BLaER1 (cell line): ENCODE measurements at regions not wholly inside any gene's neighbourhood (a gene's known extent, or its start where the extent isn't known, plus 50 kb on each side); places are given as distances from the start of the nearest gene placed in this dataset.
A peak's percentile ranks its signal among the peaks of the same experiment; 100 is the strongest.

Experiments
- H3K27ac ChIP-seq: shearing (Covaris generic); formaldehyde crosslinking; 2 replicates; pipeline ENCODE4 v1.8.1; 2022
- H3K27me3 ChIP-seq: shearing (Covaris generic); formaldehyde crosslinking; 2 replicates; pipeline ENCODE4 v1.8.1; 2022
- H3K36me3 ChIP-seq: shearing (Covaris generic); formaldehyde crosslinking; 2 replicates; pipeline ENCODE4 v1.8.1; 2022
- H3K4me1 ChIP-seq: shearing (Covaris generic); formaldehyde crosslinking; 2 replicates; pipeline ENCODE4 v1.8.1; 2022
- H3K4me2 ChIP-seq: shearing (Covaris generic); formaldehyde crosslinking; 2 replicates; pipeline ENCODE4 v1.8.1; 2022
- H3K4me3 ChIP-seq: shearing (Covaris generic); formaldehyde crosslinking; 2 replicates; pipeline ENCODE4 v1.8.1; 2022
- H3K9ac ChIP-seq: shearing (Covaris generic); formaldehyde crosslinking; 2 replicates; pipeline ENCODE4 v1.8.1; 2022
- H3K9me3 ChIP-seq: shearing (Covaris generic); formaldehyde crosslinking; 2 replicates; pipeline ENCODE4 v1.8.1; 2022
- H4K20me1 ChIP-seq: shearing (Covaris generic); formaldehyde crosslinking; 2 replicates; pipeline ENCODE4 v1.8.1; 2022
- Cebpa-rat ChIP-seq: shearing (Covaris generic); IDR thresholded peaks from 2 replicates; pipeline ENCODE4 v1.8.1; 2022

DNA sequence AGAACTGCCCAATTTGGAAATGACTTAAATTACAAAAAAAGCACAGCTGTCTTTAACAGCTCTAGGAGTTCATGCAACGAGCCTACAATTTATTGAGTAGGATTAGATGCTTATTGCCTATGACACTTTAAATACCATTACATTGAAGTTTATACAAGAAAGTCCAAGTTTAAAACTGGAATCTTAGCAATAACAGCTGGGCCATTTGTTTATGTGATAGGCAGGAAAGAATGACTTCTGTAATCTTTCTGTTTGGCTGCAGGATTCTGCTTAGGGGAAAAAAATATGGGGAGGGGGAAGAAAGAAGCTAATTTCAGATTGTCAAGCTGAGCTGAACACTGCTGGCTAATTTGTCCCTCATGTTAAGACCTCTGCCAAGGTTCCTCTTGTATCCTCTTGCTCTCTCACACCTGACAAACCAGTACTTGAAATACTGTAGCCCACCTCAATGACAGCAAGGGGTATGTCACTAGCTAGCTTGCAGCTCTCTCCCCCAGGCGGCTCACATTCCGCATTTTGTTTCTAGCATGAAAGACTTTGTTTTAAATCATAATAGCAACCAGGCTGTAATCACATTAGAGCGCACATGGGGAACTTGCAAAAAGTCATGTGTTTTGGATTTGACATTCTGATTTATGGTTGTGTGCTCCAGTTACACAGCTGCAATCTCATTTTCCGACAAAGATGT, 384.8 kb downstream of the BMP4 start:
- Histone ChIP-seq H3K9me3 (no peaks in the 10 kb centered on the region), H3K27ac (no peak overlapping the region), H3K27me3 (no peaks in the 10 kb centered on the region), H3K4me3 (no peak overlapping the region), H4K20me1 (no peaks in the 10 kb centered on the region), H3K4me1 (peaks cover 7% of the 10 kb centered on the region; the same call in 1 of the 2 replicates), H3K9ac (no peak overlapping the region), H3K36me3 (no peaks in the 10 kb centered on the region), H3K4me2 (no peak overlapping the region)
- TF ChIP-seq Cebpa-rat, result no peak

DNA sequence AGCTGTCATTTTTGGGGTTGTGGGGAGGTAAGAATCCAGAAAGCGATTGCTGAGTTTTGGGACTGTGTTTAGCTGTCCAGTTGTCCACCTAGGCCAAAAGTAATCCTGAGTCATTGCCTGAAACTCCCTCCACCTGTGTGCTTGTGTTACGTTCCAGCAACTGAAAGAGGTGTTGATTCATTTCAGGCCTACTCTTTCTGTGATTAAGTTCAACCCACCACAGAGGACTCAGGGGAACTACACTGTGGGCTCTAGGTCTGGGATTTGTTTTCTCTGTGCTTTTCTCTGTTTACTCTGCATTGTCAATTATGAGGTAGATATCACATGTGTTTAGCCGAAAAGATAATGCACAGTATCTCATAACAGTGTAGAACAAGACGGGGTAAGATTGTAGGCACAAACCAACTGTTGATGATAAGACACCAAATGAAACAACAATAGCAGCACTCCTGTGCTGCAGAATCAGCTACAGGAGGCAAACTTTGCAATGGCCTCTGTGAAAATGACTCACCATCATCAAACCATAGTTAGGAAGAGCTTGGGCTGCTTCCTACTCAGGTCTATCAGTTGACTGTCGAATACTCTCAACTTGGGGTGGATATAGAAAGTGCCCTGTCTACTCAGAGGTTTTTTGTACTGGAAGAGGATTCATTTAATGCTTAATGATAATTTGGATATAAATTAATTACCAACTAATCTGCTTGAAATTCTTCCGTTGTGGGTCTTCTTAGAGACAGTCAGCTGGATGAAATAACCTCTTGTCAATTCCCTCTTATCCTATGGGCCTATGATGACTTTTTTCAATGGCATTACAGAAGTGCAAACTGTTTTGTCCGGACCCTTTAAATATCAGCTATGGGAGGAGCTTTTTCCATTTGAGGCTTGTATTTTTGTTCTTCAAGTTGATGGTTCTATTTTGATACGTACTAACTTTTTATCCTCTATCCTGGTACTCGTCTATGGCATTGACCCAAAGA, 385.9 kb downstream of the BMP4 start:
- no peak for TF ChIP-seq Cebpa-rat
- H3K4me2 ChIP-seq, result no peak overlapping the region
- no peak overlapping the region for H3K9ac ChIP-seq
- no peak overlapping the region for H3K4me3 ChIP-seq
- no peaks in the 10 kb centered on the region for H3K36me3 ChIP-seq
- no peaks in the 10 kb centered on the region for H4K20me1 ChIP-seq
- no peaks in the 10 kb centered on the region for H3K9me3 ChIP-seq
- H3K27ac ChIP-seq, result no peak overlapping the region
- H3K4me1 ChIP-seq, result peaks cover 7% of the 10 kb centered on the region; the same call in 1 of the 2 replicates
- no peaks in the 10 kb centered on the region for H3K27me3 ChIP-seq

DNA sequence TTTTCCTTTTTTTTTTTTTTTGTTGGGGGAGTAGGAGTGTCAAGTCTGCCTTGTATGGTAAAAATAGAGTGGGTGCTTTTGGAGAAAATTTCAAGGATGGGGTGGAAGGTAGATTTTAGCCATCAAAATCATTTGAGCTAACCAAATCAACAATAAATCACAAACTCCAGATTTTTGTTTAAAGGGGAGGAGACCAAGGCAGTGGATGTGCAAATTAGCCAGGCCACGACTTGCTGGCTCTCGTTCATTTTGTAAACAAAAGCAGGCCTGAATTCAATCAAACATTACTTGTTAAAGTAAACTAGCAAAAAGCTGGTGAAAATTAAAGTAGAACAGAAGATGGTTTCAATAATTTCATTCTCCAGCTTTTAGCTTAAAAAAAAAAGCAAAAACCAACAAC, 387.2 kb downstream of the BMP4 start:
- no peak for TF ChIP-seq Cebpa-rat
- H3K9me3 ChIP-seq, result no peaks in the 10 kb centered on the region
- no peak overlapping the region for H3K4me3 ChIP-seq
- H3K9ac ChIP-seq, result no peak overlapping the region
- H3K36me3 ChIP-seq, result no peaks in the 10 kb centered on the region
- H3K4me2 ChIP-seq, result no peak overlapping the region
- no peaks in the 10 kb centered on the region for H3K27me3 ChIP-seq
- no peaks in the 10 kb centered on the region for H4K20me1 ChIP-seq
- no peak overlapping the region for H3K27ac ChIP-seq
- H3K4me1 ChIP-seq, result peaks cover 14% of the 10 kb centered on the region; the same call in 1 of the 2 replicates

DNA sequence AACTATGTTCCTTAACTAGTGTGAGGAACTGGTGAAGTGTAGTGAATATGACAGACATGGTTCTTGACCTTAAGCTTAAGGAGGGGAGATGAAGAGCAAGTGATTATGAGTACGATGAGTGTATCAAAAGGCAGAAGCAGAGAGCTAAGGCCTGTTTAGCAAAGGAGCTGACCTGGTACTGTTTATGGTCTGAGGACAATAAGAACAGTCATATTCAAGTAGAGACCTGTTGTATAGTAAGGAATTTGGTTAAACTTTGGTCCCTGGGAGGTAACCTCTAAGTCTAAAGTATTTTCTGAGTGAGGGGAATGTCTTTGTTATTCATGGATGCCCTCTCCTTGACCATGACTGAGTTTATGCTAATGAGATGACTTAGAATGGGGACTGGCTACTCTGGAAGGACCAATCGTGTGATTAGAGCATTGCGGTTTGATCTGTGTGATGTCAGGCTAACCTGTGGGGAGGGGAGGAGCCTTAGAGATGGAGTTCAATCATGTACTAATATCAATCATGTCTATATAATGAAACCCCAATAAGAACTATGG, 389.3 kb downstream of the BMP4 start:
- H3K27me3 ChIP-seq, result no peaks in the 10 kb centered on the region
- no peak overlapping the region for H3K9ac ChIP-seq
- H3K27ac ChIP-seq, result no peak overlapping the region
- no peak overlapping the region for H3K4me2 ChIP-seq
- H4K20me1 ChIP-seq, result no peaks in the 10 kb centered on the region
- peaks cover 15% of the 10 kb centered on the region; the same call in 1 of the 2 replicates for H3K4me1 ChIP-seq
- peaks cover 2% of the 10 kb centered on the region for H3K9me3 ChIP-seq
- no peaks in the 10 kb centered on the region for H3K36me3 ChIP-seq
- no peak overlapping the region for H3K4me3 ChIP-seq
- no peak for TF ChIP-seq Cebpa-rat

DNA sequence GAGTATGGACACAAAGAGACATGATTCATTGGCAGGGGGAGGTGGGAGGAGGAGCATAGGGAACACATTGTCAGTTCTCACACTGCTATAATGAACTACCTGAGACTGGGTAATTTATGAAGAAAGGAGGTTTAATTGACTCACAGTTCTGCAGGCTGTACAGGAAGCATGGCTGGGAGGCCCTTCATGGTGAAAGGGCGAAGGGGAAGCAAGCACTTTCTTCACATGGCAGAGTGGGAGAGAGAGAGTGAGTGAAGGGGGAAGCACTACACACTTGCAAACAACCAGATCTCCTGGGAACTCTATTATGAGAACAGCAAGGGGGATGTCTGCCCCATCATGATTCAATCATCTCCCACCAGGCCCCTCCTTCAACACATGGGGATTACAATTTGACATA, 391.8 kb downstream of the BMP4 start:
- H3K36me3 ChIP-seq, result no peaks in the 10 kb centered on the region
- peaks cover 8% of the 10 kb centered on the region; the same call in 1 of the 2 replicates for H3K4me1 ChIP-seq
- no peak overlapping the region for H3K4me3 ChIP-seq
- H3K9me3 ChIP-seq, result peaks cover 15% of the 10 kb centered on the region
- no peaks in the 10 kb centered on the region for H3K27me3 ChIP-seq
- H3K9ac ChIP-seq, result no peak overlapping the region
- no peaks in the 10 kb centered on the region for H4K20me1 ChIP-seq
- 0 out of 2 replicates have a peak overlapping the region, but pooled peaks have one; percentile 4 for H3K4me2 ChIP-seq
- H3K27ac ChIP-seq, result no peak overlapping the region
- TF ChIP-seq Cebpa-rat, result no peak

DNA sequence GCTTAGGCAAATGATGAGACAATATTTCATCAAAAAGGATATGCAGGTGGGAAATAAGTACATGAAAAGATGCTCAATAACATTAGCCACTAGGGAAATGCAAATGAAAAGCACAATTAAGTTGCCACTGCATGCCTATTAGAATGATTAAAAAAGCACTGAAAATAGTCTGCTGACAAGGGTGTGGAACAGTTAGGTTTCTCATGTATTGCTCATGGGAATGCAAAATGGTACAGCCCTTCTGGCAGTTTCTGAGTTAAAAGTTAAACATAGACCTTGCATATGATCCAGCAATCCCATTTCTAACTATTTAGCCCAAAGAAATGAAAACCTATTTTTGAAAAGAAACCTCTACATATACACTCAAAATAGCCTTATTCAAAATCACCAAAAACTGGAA, 393.0 kb downstream of the BMP4 start:
- Histone ChIP-seq H3K9me3 (peaks cover 15% of the 10 kb centered on the region), H3K36me3 (no peaks in the 10 kb centered on the region), H3K4me1 (peaks cover 8% of the 10 kb centered on the region; the same call in 1 of the 2 replicates), H3K4me2 (no peak overlapping the region), H3K27ac (no peak overlapping the region), H3K4me3 (no peak overlapping the region), H3K9ac (no peak overlapping the region), H3K27me3 (no peaks in the 10 kb centered on the region), H4K20me1 (no peaks in the 10 kb centered on the region)
- TF ChIP-seq Cebpa-rat, result no peak

DNA sequence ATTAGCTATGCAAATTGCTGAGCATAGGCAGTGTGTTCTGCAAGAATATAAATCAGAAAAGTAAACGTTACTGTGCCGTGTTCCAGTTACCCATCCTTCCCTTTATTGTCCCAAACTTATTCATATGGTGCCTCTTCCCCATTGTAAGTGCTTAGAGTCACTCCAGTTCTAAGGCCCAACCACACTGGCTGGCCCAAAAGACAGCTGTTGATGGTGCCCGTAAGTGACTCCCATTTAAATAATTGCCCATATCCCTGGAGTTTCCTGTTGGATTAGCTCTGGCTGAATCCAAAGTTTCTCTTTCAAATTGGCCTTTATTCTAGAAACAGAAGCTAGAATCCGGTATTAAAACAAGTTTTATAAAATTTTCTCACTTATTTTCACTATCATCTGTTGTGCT, 400.1 kb upstream of the DDHD1 start:
- Histone ChIP-seq H3K4me3 (no peak overlapping the region), H3K4me2 (no peak overlapping the region), H3K4me1 (no peaks in the 10 kb centered on the region), H3K27ac (no peak overlapping the region), H3K36me3 (no peaks in the 10 kb centered on the region), H4K20me1 (no peaks in the 10 kb centered on the region), H3K9me3 (no peaks in the 10 kb centered on the region), H3K9ac (no peak overlapping the region), H3K27me3 (no peaks in the 10 kb centered on the region)
- TF ChIP-seq Cebpa-rat, result no peak

DNA sequence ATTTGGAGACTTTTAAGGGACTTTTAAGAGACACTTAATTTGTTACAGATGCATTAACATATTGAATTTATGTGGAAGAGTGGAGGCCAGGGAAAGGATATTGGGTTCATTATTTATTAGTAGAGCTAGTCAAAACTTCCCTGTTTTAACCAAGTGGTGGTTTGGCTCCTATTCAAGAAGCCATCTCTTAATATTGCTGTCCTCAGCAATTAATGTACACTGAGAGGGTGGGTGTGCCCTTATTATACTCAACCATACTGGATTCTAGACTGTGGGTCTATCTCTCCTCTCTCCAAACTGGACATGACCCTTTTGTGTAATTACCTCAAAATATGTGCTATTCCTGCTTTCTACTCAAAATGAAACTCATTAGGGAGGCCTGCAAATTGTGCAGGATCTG, 398.7 kb upstream of the DDHD1 start:
- H3K4me2 ChIP-seq, result no peak overlapping the region
- no peaks in the 10 kb centered on the region for H3K4me1 ChIP-seq
- H3K27me3 ChIP-seq, result no peaks in the 10 kb centered on the region
- no peaks in the 10 kb centered on the region for H4K20me1 ChIP-seq
- H3K9me3 ChIP-seq, result no peaks in the 10 kb centered on the region
- H3K9ac ChIP-seq, result no peak overlapping the region
- H3K27ac ChIP-seq, result no peak overlapping the region
- TF ChIP-seq Cebpa-rat, result no peak
- H3K4me3 ChIP-seq, result no peak overlapping the region
- no peaks in the 10 kb centered on the region for H3K36me3 ChIP-seq

DNA sequence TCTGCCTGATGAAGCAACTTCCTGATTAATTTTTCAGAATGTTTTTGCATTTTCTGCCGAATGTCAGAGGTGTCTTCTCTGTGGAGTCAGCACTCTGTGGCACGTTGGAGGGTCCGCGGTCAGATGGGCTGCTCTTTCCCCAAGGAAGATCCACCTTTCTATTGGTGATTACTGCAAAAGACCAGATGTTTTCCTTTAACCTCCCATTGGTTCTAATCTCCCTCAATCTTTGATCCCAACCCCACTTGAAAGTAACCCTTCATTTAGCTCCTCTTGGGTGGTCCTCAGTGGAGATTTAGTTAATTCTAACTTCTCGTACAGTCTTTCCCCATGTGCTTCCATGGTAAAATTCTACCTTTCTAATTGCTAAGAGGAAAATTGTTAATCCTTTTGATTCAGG, 397.7 kb upstream of the DDHD1 start:
- H3K36me3 ChIP-seq, result no peaks in the 10 kb centered on the region
- H3K27me3 ChIP-seq, result no peaks in the 10 kb centered on the region
- no peaks in the 10 kb centered on the region for H3K9me3 ChIP-seq
- no peaks in the 10 kb centered on the region for H4K20me1 ChIP-seq
- H3K9ac ChIP-seq, result no peak overlapping the region
- H3K4me1 ChIP-seq, result no peaks in the 10 kb centered on the region
- H3K27ac ChIP-seq, result no peak overlapping the region
- TF ChIP-seq Cebpa-rat, result no peak
- no peak overlapping the region for H3K4me2 ChIP-seq
- H3K4me3 ChIP-seq, result no peak overlapping the region

DNA sequence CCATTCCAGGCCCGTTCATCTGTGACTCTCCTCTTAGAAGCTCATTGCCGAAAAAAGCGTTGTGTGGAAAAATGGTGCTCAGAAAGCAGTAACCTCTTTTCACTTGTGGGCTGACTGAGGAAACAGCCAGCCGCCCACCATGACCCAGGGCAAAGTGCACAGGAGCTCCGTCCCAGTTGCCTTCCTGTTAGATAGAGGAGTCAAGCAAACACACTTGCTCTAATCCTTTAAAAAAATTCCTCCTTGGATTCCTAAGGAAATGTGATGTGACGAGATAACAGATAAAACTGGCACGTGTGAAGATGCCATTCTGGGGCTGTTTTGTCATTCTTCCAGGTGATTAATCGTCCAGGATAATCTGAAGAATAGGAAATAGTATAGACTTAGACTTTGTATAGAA, 396.8 kb upstream of the DDHD1 start:
- TF ChIP-seq Cebpa-rat, result no peak
- no peak overlapping the region for H3K4me3 ChIP-seq
- H3K27me3 ChIP-seq, result no peaks in the 10 kb centered on the region
- no peaks in the 10 kb centered on the region for H3K9me3 ChIP-seq
- no peaks in the 10 kb centered on the region for H3K36me3 ChIP-seq
- no peak overlapping the region for H3K27ac ChIP-seq
- H3K9ac ChIP-seq, result no peak overlapping the region
- no peaks in the 10 kb centered on the region for H3K4me1 ChIP-seq
- no peaks in the 10 kb centered on the region for H4K20me1 ChIP-seq
- H3K4me2 ChIP-seq, result no peak overlapping the region
